ENCODE measurements at regions not wholly inside any gene's neighbourhood (a gene's known extent, or its start where the extent isn't known, plus 50 kb on each side); places are given as distances from the start of the nearest gene placed in this dataset.
"Not testable (repeated sequence)": the region's sequence is repeated elsewhere in the genome, so short reads cannot be mapped to it uniquely, and the experiment has no call there.

DNA sequence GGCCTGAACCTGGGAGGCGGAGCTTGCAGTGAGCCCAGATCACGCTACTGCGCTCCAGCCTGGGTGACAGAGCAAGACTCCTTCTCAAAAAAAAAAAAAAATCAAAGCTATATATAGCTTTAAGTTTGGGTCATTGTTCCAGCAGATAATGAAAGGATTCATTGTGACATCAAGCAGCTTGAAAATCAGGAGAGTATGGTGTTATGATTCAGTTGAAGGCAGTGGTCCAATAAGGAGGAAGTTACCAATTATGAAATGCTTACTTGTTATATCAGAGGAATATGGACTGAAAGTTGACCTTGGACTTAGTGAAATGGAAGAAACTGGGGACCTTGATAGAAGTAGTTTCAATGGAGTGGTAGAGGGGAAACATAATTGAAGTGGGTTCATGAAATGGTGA is 140.4 kb upstream of the MAD2L1 start:
- TF ChIP-seq POLR2A (IDR thresholded peaks at IDR 0.05) (no peak), EP300 (IDR thresholded peaks at IDR 0.05) (no peak)
- TF ChIP-seq, protein P1, sequence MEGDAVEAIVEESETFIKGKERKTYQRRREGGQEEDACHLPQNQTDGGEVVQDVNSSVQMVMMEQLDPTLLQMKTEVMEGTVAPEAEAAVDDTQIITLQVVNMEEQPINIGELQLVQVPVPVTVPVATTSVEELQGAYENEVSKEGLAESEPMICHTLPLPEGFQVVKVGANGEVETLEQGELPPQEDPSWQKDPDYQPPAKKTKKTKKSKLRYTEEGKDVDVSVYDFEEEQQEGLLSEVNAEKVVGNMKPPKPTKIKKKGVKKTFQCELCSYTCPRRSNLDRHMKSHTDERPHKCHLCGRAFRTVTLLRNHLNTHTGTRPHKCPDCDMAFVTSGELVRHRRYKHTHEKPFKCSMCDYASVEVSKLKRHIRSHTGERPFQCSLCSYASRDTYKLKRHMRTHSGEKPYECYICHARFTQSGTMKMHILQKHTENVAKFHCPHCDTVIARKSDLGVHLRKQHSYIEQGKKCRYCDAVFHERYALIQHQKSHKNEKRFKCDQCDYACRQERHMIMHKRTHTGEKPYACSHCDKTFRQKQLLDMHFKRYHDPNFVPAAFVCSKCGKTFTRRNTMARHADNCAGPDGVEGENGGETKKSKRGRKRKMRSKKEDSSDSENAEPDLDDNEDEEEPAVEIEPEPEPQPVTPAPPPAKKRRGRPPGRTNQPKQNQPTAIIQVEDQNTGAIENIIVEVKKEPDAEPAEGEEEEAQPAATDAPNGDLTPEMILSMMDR (IDR thresholded peaks at IDR 0.05), result no peak
- 90 to 98% methylated on average over 3 of the region's 3 CpGs for WGBS, 2 donors
- DNase-seq (ENCODE audit: low spot score in 2 of 2), result no peak

GRCh38 chr4:120202222-120202621 is 135.6 kb upstream of the MAD2L1 start:
- DNase-seq (ENCODE audit: low spot score in 2 of 2), result no peak
- Histone ChIP-seq H3K9me3 (peaks cover 0 to 6% (median 0%) of the 10 kb centered on the region in 4 donors), H3K4me3 (no peak overlapping the region), H3K4me1 (no peaks in the 10 kb centered on the region), H3K27ac (no peak overlapping the region), H3K27me3 (no peaks in the 10 kb centered on the region), H3K36me3 (no peaks in the 10 kb centered on the region)
- TF ChIP-seq EP300 (IDR thresholded peaks at IDR 0.05) (no peak), POLR2A (IDR thresholded peaks at IDR 0.05) (no peak)
- TF ChIP-seq, protein P1 (IDR thresholded peaks at IDR 0.05), result no peak
- 94 to 100% methylated on average over 2 of the region's 2 CpGs for WGBS, 2 donors

More for the DNA sequence above, 140.4 kb upstream of the MAD2L1 start:
- H3K36me3 ChIP-seq, result no peaks in the 10 kb centered on the region
- H3K27ac ChIP-seq, result no peak overlapping the region
- H3K4me1 ChIP-seq, result no peaks in the 10 kb centered on the region
- H3K9me3 ChIP-seq, result no peaks in the 10 kb centered on the region
- no peak overlapping the region for H3K4me3 ChIP-seq
- no peaks in the 10 kb centered on the region for H3K27me3 ChIP-seq

GRCh38 chr4:120200573-120201110 is 134.0 kb upstream of the MAD2L1 start:
- H3K27me3 ChIP-seq; H3K9me3 ChIP-seq; H3K4me1 ChIP-seq; H3K27ac ChIP-seq; H3K36me3 ChIP-seq; H3K4me3 ChIP-seq; DNase-seq (ENCODE audit: low spot score in 2 of 2): not testable (repeated sequence)
- WGBS, 2 donors, result 89 to 92% methylated on average over 4 of the region's 4 CpGs

DNA sequence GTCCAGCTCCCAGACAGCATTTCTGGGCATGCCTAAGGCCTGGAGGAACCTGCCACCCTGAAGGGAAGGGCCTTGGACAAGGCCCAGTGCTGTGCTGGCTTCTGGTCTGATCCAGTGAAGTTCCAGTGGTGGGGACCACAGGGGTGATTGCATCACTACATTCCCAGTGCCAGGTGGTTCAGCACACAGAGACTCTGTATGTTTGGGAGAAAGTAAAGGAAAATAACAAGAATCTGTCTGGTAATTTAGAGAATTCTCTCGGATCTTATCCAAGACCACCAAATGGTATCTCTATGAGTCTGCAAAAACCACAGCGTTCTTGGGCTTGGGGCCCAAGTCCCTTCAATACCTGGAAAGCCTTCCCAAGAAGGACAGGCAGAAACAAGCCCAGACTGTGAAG is 131.8 kb upstream of the MAD2L1 start:
- H3K4me1 ChIP-seq, result no peaks in the 10 kb centered on the region
- 88 to 100% methylated on average over 2 of the region's 2 CpGs for WGBS, 2 donors
- no peak for DNase-seq (ENCODE audit: low spot score in 2 of 2)
- no peaks in the 10 kb centered on the region for H3K36me3 ChIP-seq
- peaks cover 0 to 6% (median 0%) of the 10 kb centered on the region in 4 donors for H3K9me3 ChIP-seq
- H3K4me3 ChIP-seq, result no peak overlapping the region
- no peaks in the 10 kb centered on the region for H3K27me3 ChIP-seq
- H3K27ac ChIP-seq, result no peak overlapping the region
- TF ChIP-seq, protein P1 (IDR thresholded peaks at IDR 0.05), result no peak
- TF ChIP-seq EP300 (IDR thresholded peaks at IDR 0.05) (no peak), POLR2A (IDR thresholded peaks at IDR 0.05) (no peak)

GRCh38 chr4:120177603-120178002 is 111.0 kb upstream of the MAD2L1 start:
- TF ChIP-seq POLR2A (IDR thresholded peaks at IDR 0.05) (no peak), EP300 (IDR thresholded peaks at IDR 0.05) (no peak)
- TF ChIP-seq, protein P1 (IDR thresholded peaks at IDR 0.05), result no peak
- Histone ChIP-seq H3K4me1 (no peaks in the 10 kb centered on the region), H3K9me3 (peaks cover 0 to 19% (median 0%) of the 10 kb centered on the region in 4 donors), H3K27ac (no peak overlapping the region), H3K27me3 (no peaks in the 10 kb centered on the region), H3K4me3 (no peak overlapping the region), H3K36me3 (no peaks in the 10 kb centered on the region)
- 95 to 98% methylated on average over 1 of the region's 1 CpG for WGBS, 2 donors
- no peak for DNase-seq (ENCODE audit: low spot score in 2 of 2)

- H3K9me3 ChIP-seq, result peaks cover 0 to 7% (median 0%) of the 10 kb centered on the region in 4 donors
- no peaks in the 10 kb centered on the region for H3K36me3 ChIP-seq
- no peaks in the 10 kb centered on the region for H3K4me1 ChIP-seq
- no peaks in the 10 kb centered on the region for H3K27me3 ChIP-seq
- WGBS, 2 donors, result 91 to 94% methylated on average over 2 of the region's 2 CpGs
- TF ChIP-seq, protein P1 (IDR thresholded peaks at IDR 0.05), result no peak
- TF ChIP-seq POLR2A (IDR thresholded peaks at IDR 0.05), result no peak
- no peak for TF ChIP-seq EP300 (IDR thresholded peaks at IDR 0.05)
- H3K27ac ChIP-seq, result no peak overlapping the region
- H3K4me3 ChIP-seq, result no peak overlapping the region
- DNase-seq (ENCODE audit: low spot score in 2 of 2), result no peak
Observed at GRCh38 chr4:120175272-120175671, 108.6 kb upstream of the MAD2L1 start.
